Upper lobe of right lung (tissue), 1 donor: ENCODE measurements at regions not wholly inside any gene's neighbourhood (a gene's known extent, or its start where the extent isn't known, plus 50 kb on each side); places are given as distances from the start of the nearest gene placed in this dataset.
"Not testable (repeated sequence)": the region's sequence is repeated elsewhere in the genome, so short reads cannot be mapped to it uniquely, and the experiment has no call there.

Experiments
- ATAC-seq: fragments of 200-7000 bp; cut with Tn5 transposase; one replicate; pipeline ENCODE4 v1.9.1; 2020; ENCODE audit warnings: mild to moderate bottlenecking, moderate library complexity
- DNase-seq: peaks from one replicate; pipeline ENCODE4 v3.0.0-alpha.2; 2020
- H3K27ac ChIP-seq: fragments of 200-600 bp; one replicate; pipeline ENCODE4 v1.8.0; 2022
- H3K27me3 ChIP-seq: fragments of 200-600 bp; one replicate; pipeline ENCODE4 v1.8.0; 2022; ENCODE audit warnings: mild to moderate bottlenecking
- H3K36me3 ChIP-seq: fragments of 200-600 bp; one replicate; pipeline ENCODE4 v1.8.0; 2022
- H3K4me1 ChIP-seq: fragments of 200-600 bp; one replicate; pipeline ENCODE4 v1.8.0; 2022
- H3K4me3 ChIP-seq: fragments of 200-600 bp; one replicate; pipeline ENCODE4 v1.8.0; 2022; ENCODE audit warnings: mild to moderate bottlenecking
- H3K9me3 ChIP-seq: fragments of 200-600 bp; one replicate; pipeline ENCODE4 v1.8.0; 2022
- CTCF ChIP-seq: fragments of 200-600 bp; IDR thresholded peaks from one replicate; pipeline ENCODE4 v1.8.0; 2022; ENCODE audit warnings: antibody characterized with exemption
- intact Hi-C: fragments of 100-400 bp; cut with DNase I; formaldehyde crosslinking; loops from one replicate; pipeline ENCODE4 v1.11.0; 2022
- donor health status: DM: no; HTN: yes; CAD: no; lungs with severe emphysema.

- TF ChIP-seq CTCF = no peak
- ATAC-seq (no peak), DNase-seq (no peak)
- no peak overlapping the region for H3K27ac ChIP-seq
- H3K27me3 ChIP-seq = no peaks in the 10 kb centered on the region
- no peaks in the 10 kb centered on the region for H3K9me3 ChIP-seq
- no peaks in the 10 kb centered on the region for H3K36me3 ChIP-seq
- intact Hi-C loops = no loop called here
- no peaks in the 10 kb centered on the region for H3K4me1 ChIP-seq
- no peak overlapping the region for H3K4me3 ChIP-seq
Measured at GRCh38 chr12:91706466-91706865, 439.2 kb downstream of the BTG1 start.

- TF ChIP-seq CTCF = no peak
- Histone ChIP-seq H3K4me1 (no peaks in the 10 kb centered on the region), H3K4me3 (no peak overlapping the region), H3K36me3 (no peaks in the 10 kb centered on the region), H3K27me3 (no peaks in the 10 kb centered on the region), H3K9me3 (no peaks in the 10 kb centered on the region), H3K27ac (no peak overlapping the region)
- intact Hi-C loops = no loop called here
- ATAC-seq = no peak
- DNase-seq = no peak
Measured at GRCh38 chr12:91704446-91704845, 441.2 kb downstream of the BTG1 start.

- H3K27ac ChIP-seq = no peak overlapping the region
- DNase-seq (no peak), ATAC-seq (no peak)
- H3K4me3 ChIP-seq = no peak overlapping the region
- no peaks in the 10 kb centered on the region for H3K9me3 ChIP-seq
- H3K36me3 ChIP-seq = no peaks in the 10 kb centered on the region
- TF ChIP-seq CTCF = no peak
- H3K27me3 ChIP-seq = no peaks in the 10 kb centered on the region
- H3K4me1 ChIP-seq = no peaks in the 10 kb centered on the region
- intact Hi-C loops = no loop called here
Measured at GRCh38 chr12:91703491-91704283, 442.0 kb downstream of the BTG1 start.

- intact Hi-C loops = no loop called here
- no peaks in the 10 kb centered on the region for H3K36me3 ChIP-seq
- H3K27ac ChIP-seq = no peak overlapping the region
- TF ChIP-seq CTCF = no peak
- DNase-seq (no peak), ATAC-seq (no peak)
- no peaks in the 10 kb centered on the region for H3K9me3 ChIP-seq
- H3K27me3 ChIP-seq = no peaks in the 10 kb centered on the region
- H3K4me3 ChIP-seq = no peak overlapping the region
- no peaks in the 10 kb centered on the region for H3K4me1 ChIP-seq
Measured at GRCh38 chr12:91702843-91703425, 442.7 kb downstream of the BTG1 start.

- Histone ChIP-seq H3K27me3 (no peaks in the 10 kb centered on the region), H3K27ac (no peak overlapping the region), H3K9me3 (no peaks in the 10 kb centered on the region), H3K4me3 (no peak overlapping the region), H3K4me1 (no peaks in the 10 kb centered on the region), H3K36me3 (no peaks in the 10 kb centered on the region)
- no peak for TF ChIP-seq CTCF
- no peak for DNase-seq
- intact Hi-C loops = no loop called here
- ATAC-seq = no peak
Measured at GRCh38 chr12:91695964-91696363, 449.7 kb downstream of the BTG1 start.

- H3K4me3 ChIP-seq, H3K36me3 ChIP-seq, ATAC-seq, H3K27me3 ChIP-seq, H3K9me3 ChIP-seq, H3K27ac ChIP-seq, DNase-seq, intact Hi-C loops, H3K4me1 ChIP-seq: not testable (repeated sequence)
Measured at GRCh38 chr12:91695406-91695805, 450.2 kb downstream of the BTG1 start.
